ENCODE measurements at regions not wholly inside any gene's neighbourhood (a gene's known extent, or its start where the extent isn't known, plus 50 kb on each side); places are given as distances from the start of the nearest gene placed in this dataset.
A peak's percentile ranks its signal among the peaks of the same experiment; 100 is the strongest.
"Not testable (repeated sequence)": the region's sequence is repeated elsewhere in the genome, so short reads cannot be mapped to it uniquely, and the experiment has no call there.

- no peak for DNase-seq
Observed at GRCh38 chr5:98158440-98158839, 615.0 kb upstream of the RGMB start.

GRCh38 chr5:98163796-98164493 lies 609.5 kb upstream of the RGMB start:
- DNase-seq, result no peak

GRCh38 chr5:98168871-98169270 lies 604.6 kb upstream of the RGMB start:
- DNase-seq, result no peak

- no peak for DNase-seq
Observed at GRCh38 chr5:98170994-98171393, 602.5 kb upstream of the RGMB start.

- DNase-seq, result no peak
Observed at GRCh38 chr5:98173334-98173733, 600.1 kb upstream of the RGMB start.

GRCh38 chr5:98175474-98175873 lies 598.0 kb upstream of the RGMB start:
- DNase-seq, result no peak

GRCh38 chr5:98179791-98180755 lies 593.4 kb upstream of the RGMB start:
- peak; percentile 44 for DNase-seq

- DNase-seq, result no peak
Observed at GRCh38 chr5:98186128-98186527, 587.3 kb upstream of the RGMB start.

GRCh38 chr5:98187945-98188344 lies 585.5 kb upstream of the RGMB start:
- DNase-seq, result no peak

GRCh38 chr5:98190344-98190743 lies 583.1 kb upstream of the RGMB start:
- DNase-seq, result not testable (repeated sequence)

- DNase-seq, result no peak
Observed at GRCh38 chr5:98193921-98194760, 579.3 kb upstream of the RGMB start.

GRCh38 chr5:98200726-98201541 lies 572.5 kb upstream of the RGMB start:
- DNase-seq, result no peak

- DNase-seq, result no peak
Observed at GRCh38 chr5:98204798-98205197, 568.7 kb upstream of the RGMB start.

GRCh38 chr5:98205691-98206461 lies 567.6 kb upstream of the RGMB start:
- no peak for DNase-seq

GRCh38 chr5:98206566-98206965 lies 566.9 kb upstream of the RGMB start:
- no peak for DNase-seq

GRCh38 chr5:98209418-98209817 lies 564.0 kb upstream of the RGMB start:
- no peak for DNase-seq

- DNase-seq, result no peak
Observed at GRCh38 chr5:98214240-98215051, 559.0 kb upstream of the RGMB start.

GRCh38 chr5:98217138-98217537 lies 556.3 kb upstream of the RGMB start:
- DNase-seq, result no peak

GRCh38 chr5:98218838-98219237 lies 554.6 kb upstream of the RGMB start:
- no peak for DNase-seq

- DNase-seq, result no peak
Observed at GRCh38 chr5:98227489-98227888, 546.0 kb upstream of the RGMB start.

- DNase-seq, result no peak
Observed at GRCh38 chr5:98231089-98231488, 542.4 kb upstream of the RGMB start.

All from NCI-H82 (cell line).